HG02763 (cell line): ENCODE measurements at regions not wholly inside any gene's neighbourhood (a gene's known extent, or its start where the extent isn't known, plus 50 kb on each side); places are given as distances from the start of the nearest gene placed in this dataset.
"Not testable (repeated sequence)": the region's sequence is repeated elsewhere in the genome, so short reads cannot be mapped to it uniquely, and the experiment has no call there.

Experiments used
- ATAC-seq: cut with Tn5 transposase; IDR thresholded peaks from one replicate; pipeline ENCODE4 v1.9.1; 2021; ENCODE audit warnings: mild to moderate bottlenecking, moderate library complexity; ENCODE audit not compliant: unreplicated experiment

GRCh38 chr4:120209706-120210105 lies 143.1 kb upstream of the MAD2L1 start:
- ATAC-seq: no peak

GRCh38 chr4:120207021-120207420 lies 140.4 kb upstream of the MAD2L1 start:
- ATAC-seq: no peak

- no peak for ATAC-seq
Observed at GRCh38 chr4:120202222-120202621, 135.6 kb upstream of the MAD2L1 start.

DNA sequence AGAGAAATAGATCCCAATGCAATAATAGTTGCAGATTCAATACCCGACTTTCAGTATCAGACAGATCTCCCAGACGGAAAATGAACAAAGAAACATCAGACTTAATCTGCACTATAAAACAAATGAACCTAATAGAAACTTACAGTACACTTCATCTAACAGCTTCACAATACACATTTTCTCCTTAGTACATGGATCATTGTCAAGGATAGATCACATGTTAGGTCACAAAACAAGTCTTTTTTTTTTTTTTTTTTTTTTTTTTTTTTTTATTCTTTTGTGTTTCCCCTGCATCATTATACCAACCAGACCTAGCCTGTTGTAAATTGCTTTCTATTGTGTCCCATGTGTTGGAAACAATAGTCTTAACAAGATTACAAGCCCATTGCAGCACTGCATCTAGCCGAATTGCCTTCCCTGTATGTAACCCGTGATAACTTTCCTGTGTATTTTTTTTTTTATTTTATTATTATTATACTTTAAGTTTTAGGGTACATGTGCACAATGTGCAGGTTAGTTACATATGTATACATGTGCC lies 134.0 kb upstream of the MAD2L1 start:
- not testable (repeated sequence) for ATAC-seq

GRCh38 chr4:120198411-120198810 lies 131.8 kb upstream of the MAD2L1 start:
- no peak for ATAC-seq

DNA sequence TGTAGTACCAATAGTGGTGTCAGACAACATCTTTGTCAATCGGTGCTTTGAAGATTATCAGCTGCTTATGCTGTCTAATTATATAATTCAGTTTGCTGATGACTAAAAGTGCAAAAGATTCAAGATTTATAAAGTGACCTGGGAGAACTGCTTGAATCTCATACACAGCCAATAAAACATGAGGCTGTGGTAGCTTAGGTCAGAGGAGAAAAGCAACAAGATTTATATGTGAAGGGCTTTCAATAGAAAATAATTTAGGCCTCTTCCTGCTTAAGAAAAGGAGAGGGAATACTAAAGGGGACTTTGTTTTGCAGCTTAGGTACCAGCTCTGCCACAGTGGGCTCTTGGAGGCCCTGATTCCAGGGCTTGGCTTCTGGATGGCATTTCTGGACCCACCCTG lies 111.0 kb upstream of the MAD2L1 start:
- ATAC-seq: no peak

GRCh38 chr4:120175272-120175671 lies 108.6 kb upstream of the MAD2L1 start:
- ATAC-seq: no peak

GRCh38 chr4:120163895-120164294 lies 97.2 kb upstream of the MAD2L1 start:
- ATAC-seq: no peak

DNA sequence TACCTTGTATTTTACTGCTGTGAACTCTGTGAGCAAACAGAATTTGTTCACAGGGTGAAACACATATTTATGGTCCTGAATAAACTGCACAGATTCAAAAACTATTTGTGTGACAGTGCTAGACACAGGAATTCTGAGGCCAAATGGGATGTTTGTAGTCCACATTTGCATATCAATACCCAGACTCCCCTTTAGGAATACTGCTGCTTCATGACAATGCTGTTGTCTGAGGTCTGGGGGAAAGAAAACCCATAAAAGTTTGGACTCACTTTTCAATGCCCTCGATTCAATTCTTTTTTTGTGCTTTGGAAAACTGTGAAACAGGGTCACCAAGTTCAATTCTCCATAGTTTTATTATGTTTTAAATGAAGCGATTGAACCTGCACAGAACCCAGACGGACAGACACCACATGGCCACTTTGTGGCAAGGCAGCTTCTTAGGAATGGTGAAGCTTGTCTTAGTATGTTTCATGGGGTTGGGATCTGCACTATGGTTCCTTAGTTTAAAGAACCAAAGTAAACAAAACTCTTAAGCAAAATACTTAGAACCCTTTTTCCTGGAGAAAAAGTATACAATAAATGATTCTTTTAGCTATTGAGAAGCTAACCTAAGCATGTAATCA lies 92.3 kb upstream of the MAD2L1 start:
- ATAC-seq: no peak

DNA sequence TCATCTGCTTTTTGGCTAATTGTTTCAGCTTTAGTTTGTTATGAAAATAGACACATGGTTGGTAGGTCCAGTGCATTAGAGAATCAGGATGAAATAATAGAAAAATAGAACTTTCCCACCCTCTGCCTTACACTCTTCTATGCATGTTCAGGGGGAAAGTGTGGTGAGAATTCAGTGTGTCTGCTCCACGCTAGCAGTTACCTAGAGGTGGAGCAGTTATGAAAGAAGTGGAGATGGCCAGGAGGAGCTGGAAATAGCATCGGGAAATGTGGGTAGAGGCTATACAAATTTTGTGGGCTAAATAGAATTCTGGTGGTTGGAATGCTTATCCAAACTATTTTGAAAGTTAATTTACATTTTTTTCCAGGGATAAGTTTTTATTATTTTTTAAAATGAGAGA lies 91.4 kb upstream of the MAD2L1 start:
- ATAC-seq: no peak

GRCh38 chr4:120156120-120156718 lies 89.6 kb upstream of the MAD2L1 start:
- ATAC-seq: peak; percentile 66

- ATAC-seq: no peak
Observed at GRCh38 chr4:120155287-120155686, 88.6 kb upstream of the MAD2L1 start.

GRCh38 chr4:120144634-120145033 lies 78.0 kb upstream of the MAD2L1 start:
- no peak for ATAC-seq

DNA sequence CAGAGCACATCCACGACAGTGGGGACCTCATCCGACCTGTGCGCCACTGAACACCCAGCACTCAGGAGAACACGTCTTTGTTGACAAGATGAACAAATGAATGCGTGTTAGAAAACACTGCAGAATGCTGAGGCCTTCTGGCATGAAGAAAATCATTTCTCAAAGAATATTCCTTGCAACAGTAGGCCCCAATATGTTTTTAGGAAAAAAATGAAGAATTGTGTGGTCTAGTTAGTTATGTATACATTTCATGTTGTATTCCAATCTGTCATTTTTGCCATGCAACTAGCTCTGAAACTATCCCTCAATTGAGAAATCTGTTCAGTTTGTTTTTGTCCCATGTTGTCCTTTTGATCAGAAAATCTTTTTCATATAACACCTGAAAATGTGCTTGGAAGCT lies 77.4 kb upstream of the MAD2L1 start:
- ATAC-seq: no peak

- no peak for ATAC-seq
Observed at GRCh38 chr4:120139392-120139791, 72.7 kb upstream of the MAD2L1 start.

GRCh38 chr4:120132935-120133334 lies 66.3 kb upstream of the MAD2L1 start:
- ATAC-seq: no peak

DNA sequence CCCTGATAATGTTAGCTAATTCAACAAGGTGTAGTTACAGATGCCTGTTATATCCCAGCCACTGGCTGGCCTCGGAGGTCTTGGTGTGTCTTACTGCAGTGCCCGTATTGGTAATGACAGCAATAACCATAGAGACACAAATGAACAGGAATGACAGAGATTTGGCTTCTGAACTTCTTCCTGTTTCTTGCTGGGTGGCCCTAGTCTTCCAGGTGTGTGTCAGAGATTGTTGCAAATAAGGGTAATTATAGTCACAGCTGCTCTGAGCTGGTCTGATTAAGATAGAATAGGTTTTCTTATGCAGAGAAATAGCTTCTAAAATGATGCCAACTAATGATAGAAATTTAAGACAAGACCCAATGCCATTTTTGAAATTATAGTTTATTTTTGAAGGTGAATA lies 64.1 kb upstream of the MAD2L1 start:
- ATAC-seq: no peak
